ENCODE measurements at regions not wholly inside any gene's neighbourhood (a gene's known extent, or its start where the extent isn't known, plus 50 kb on each side); places are given as distances from the start of the nearest gene placed in this dataset.

- H3K4me1 ChIP-seq = no peaks in the 10 kb centered on the region
- intact Hi-C loops (cut with DNase I) = no loop called here
- H3K27me3 ChIP-seq = no peaks in the 10 kb centered on the region
- peaks cover 0 to 6% (median 0%) of the 10 kb centered on the region in 3 donors for H3K9me3 ChIP-seq
- H3K36me3 ChIP-seq = no peaks in the 10 kb centered on the region
- no peak overlapping the region for H3K4me3 ChIP-seq
- no peak for DNase-seq
- TF ChIP-seq POLR2A (IDR thresholded peaks at IDR 0.05) (no peak), CTCF (IDR thresholded peaks at IDR 0.05) (no peak)
- H3K27ac ChIP-seq = no peak overlapping the region
- 94 to 96% methylated on average over 1 of the region's 1 CpG for WGBS, 2 donors
Measured at GRCh38 chr21:28374881-28375280, 617.8 kb downstream of the LTN1 start.

- H3K4me1 ChIP-seq = no peaks in the 10 kb centered on the region
- H3K4me3 ChIP-seq = no peak overlapping the region
- no peaks in the 10 kb centered on the region for H3K27me3 ChIP-seq
- H3K27ac ChIP-seq = no peak overlapping the region
- H3K9me3 ChIP-seq = peaks cover 0 to 6% (median 0%) of the 10 kb centered on the region in 3 donors
- TF ChIP-seq CTCF (IDR thresholded peaks at IDR 0.05) = no peak
- no peak for TF ChIP-seq POLR2A (IDR thresholded peaks at IDR 0.05)
- 75 to 86% methylated on average over 4 of the region's 4 CpGs for WGBS, 2 donors
- no peaks in the 10 kb centered on the region for H3K36me3 ChIP-seq
- DNase-seq = no peak
- intact Hi-C loops (cut with DNase I) = no loop called here
Measured at GRCh38 chr21:28371713-28372112, 621.0 kb downstream of the LTN1 start.

GRCh38 chr21:28359300-28359699 lies 633.4 kb downstream of the LTN1 start:
- intact Hi-C loops (cut with DNase I) = no loop called here
- Histone ChIP-seq H3K4me1 (no peaks in the 10 kb centered on the region), H3K4me3 (no peak overlapping the region), H3K9me3 (no peaks in the 10 kb centered on the region), H3K27me3 (no peaks in the 10 kb centered on the region), H3K36me3 (no peaks in the 10 kb centered on the region), H3K27ac (no peak overlapping the region)
- no peak for TF ChIP-seq POLR2A (IDR thresholded peaks at IDR 0.05)
- TF ChIP-seq CTCF (IDR thresholded peaks at IDR 0.05) = no peak
- DNase-seq = no peak

GRCh38 chr21:28358702-28359101 lies 634.0 kb downstream of the LTN1 start:
- Histone ChIP-seq H3K27ac (no peak overlapping the region), H3K4me3 (no peak overlapping the region), H3K9me3 (no peaks in the 10 kb centered on the region), H3K27me3 (no peaks in the 10 kb centered on the region), H3K36me3 (no peaks in the 10 kb centered on the region), H3K4me1 (no peaks in the 10 kb centered on the region)
- 85% methylated on average over 4 of the region's 4 CpGs for WGBS, 2 donors
- intact Hi-C loops (cut with DNase I) = no loop called here
- DNase-seq = no peak
- TF ChIP-seq POLR2A (IDR thresholded peaks at IDR 0.05) (no peak), CTCF (IDR thresholded peaks at IDR 0.05) (no peak)

- Histone ChIP-seq H3K4me1 (no peaks in the 10 kb centered on the region), H3K27ac (no peak overlapping the region), H3K4me3 (no peak overlapping the region), H3K27me3 (no peaks in the 10 kb centered on the region), H3K36me3 (no peaks in the 10 kb centered on the region), H3K9me3 (no peaks in the 10 kb centered on the region)
- DNase-seq = no peak
- 87 to 100% methylated on average over 1 of the region's 1 CpG for WGBS, 2 donors
- TF ChIP-seq POLR2A (IDR thresholded peaks at IDR 0.05) (no peak), CTCF (IDR thresholded peaks at IDR 0.05) (no peak)
- intact Hi-C loops (cut with DNase I) = no loop called here
Measured at GRCh38 chr21:28358170-28358569, 634.5 kb downstream of the LTN1 start.
